Keratinocyte (primary cell): ENCODE measurements at regions not wholly inside any gene's neighbourhood (a gene's known extent, or its start where the extent isn't known, plus 50 kb on each side); places are given as distances from the start of the nearest gene placed in this dataset.

ENCODE experiments used
- DNase-seq: peaks from one replicate; pipeline ENCODE4 v3.0.0-alpha.2; 2011; ENCODE audit warnings: low read depth, missing footprints, low spot score
- FAIRE-seq: peaks from 2 replicates; lab custom pipeline; 2011; peaks lifted over from hg19 to GRCh38; lab: Jason Lieb, UNC
- H2AFZ ChIP-seq: 2 replicates; pipeline ENCODE4 v1.6.0; 2012; ENCODE audit warnings: low read length, control low read depth, inconsistent platforms; ENCODE audit not compliant: control insufficient read depth
- H3K27ac ChIP-seq: 2 replicates; pipeline ENCODE4 v1.5.1; 2011; ENCODE audit warnings: low read length; ENCODE audit not compliant: control insufficient read depth, insufficient read depth
- H3K27me3 ChIP-seq: 3 replicates; pipeline ENCODE4 v1.6.0; 2011; ENCODE audit warnings: low read length; ENCODE audit not compliant: control insufficient read depth, insufficient read depth; ENCODE audit errors: extremely low read depth
- H3K36me3 ChIP-seq, 2 experiments: 2 replicates in 1 of 2; 3 replicates in 1 of 2; pipeline ENCODE4 v1.5.1; 2011; ENCODE audit warnings: low read length in 2 of 2, mild to moderate bottlenecking in 1 of 2; ENCODE audit not compliant: control insufficient read depth in 2 of 2, insufficient read depth in 2 of 2; ENCODE audit errors: extremely low read depth in 1 of 2
- H3K4me1 ChIP-seq: 3 replicates; pipeline ENCODE4 v1.5.1; 2011; ENCODE audit warnings: low read length; ENCODE audit not compliant: control insufficient read depth, insufficient read depth; ENCODE audit errors: extremely low read depth
- H3K4me2 ChIP-seq: 3 replicates; pipeline ENCODE4 v1.6.0; 2011; ENCODE audit warnings: low read depth, low read length; ENCODE audit not compliant: control insufficient read depth, insufficient read depth; ENCODE audit errors: extremely low read depth
- H3K4me3 ChIP-seq, 3 experiments: fragments of 200-600 bp in 1 of 3; sonication (generic) in 1 of 3; 2 replicates in 2 of 3; 3 replicates in 1 of 3; pipeline ENCODE4 v1.5.1; 2011 to 2016; ENCODE audit warnings: low read length in 3 of 3, mild to moderate bottlenecking in 3 of 3, control low read depth in 2 of 3, inconsistent platforms in 1 of 3, low read depth in 1 of 3, mixed read lengths in 1 of 3, mixed run types in 1 of 3, moderate library complexity in 1 of 3; ENCODE audit not compliant: control insufficient read depth in 2 of 3, insufficient read depth in 2 of 3; ENCODE audit errors: extremely low read depth in 1 of 3
- H3K79me2 ChIP-seq: 2 replicates; pipeline ENCODE4 v1.6.0; 2012; ENCODE audit warnings: low read length; ENCODE audit not compliant: control insufficient read depth, insufficient read depth
- H3K9ac ChIP-seq: 3 replicates; pipeline ENCODE4 v1.6.0; 2011; ENCODE audit warnings: low read length; ENCODE audit not compliant: control insufficient read depth, insufficient read depth; ENCODE audit errors: extremely low read depth
- H3K9me1 ChIP-seq: 3 replicates; pipeline ENCODE4 v1.6.0; 2011; ENCODE audit warnings: low read length; ENCODE audit not compliant: control insufficient read depth, insufficient read depth; ENCODE audit errors: extremely low read depth
- H3K9me3 ChIP-seq: 2 replicates; pipeline ENCODE4 v1.5.1; 2012; ENCODE audit warnings: low read depth, low read length; ENCODE audit not compliant: control insufficient read depth
- H4K20me1 ChIP-seq: 3 replicates; pipeline ENCODE4 v1.6.0; 2011; ENCODE audit warnings: low read length; ENCODE audit not compliant: control insufficient read depth, insufficient read depth; ENCODE audit errors: extremely low read depth
- CTCF ChIP-seq, 3 experiments: IDR thresholded peaks in 1 of 3; conservative IDR thresholded peaks in 1 of 3; optimal IDR thresholded peaks in 1 of 3; 2 replicates in 2 of 3; 3 replicates in 1 of 3; pipeline versions ENCODE3 to v1.5.1; 2011; ENCODE audit warnings: low read length in 3 of 3, mild to moderate bottlenecking in 3 of 3, moderate library complexity in 2 of 3, control low read depth in 1 of 3, inconsistent platforms in 1 of 3; ENCODE audit not compliant: insufficient read depth in 2 of 3; ENCODE audit errors: extremely low read depth in 1 of 3
- EZH2 ChIP-seq: IDR thresholded peaks from one replicate; pipeline ENCODE4 v1.6.1; 2012; ENCODE audit warnings: inconsistent platforms, mild to moderate bottlenecking, low read length, moderate library complexity
- dilution Hi-C: fragments of 300-500 bp; cut with MboI; formaldehyde crosslinking; loops from one replicate; pipeline ENCODE4 v1.7.0; 2020; ENCODE audit warnings: low sequenced_read_pairs; ENCODE audit not compliant: extremely low pct_ligation_motif_present

GRCh38 chr5:126184474-126184873 lies 238.7 kb upstream of the GRAMD2B start:
- dilution Hi-C loops, result no loop called here

GRCh38 chr5:126186210-126186609 lies 237.0 kb upstream of the GRAMD2B start:
- no peaks in the 10 kb centered on the region for H4K20me1 ChIP-seq
- no peaks in the 10 kb centered on the region for H3K27me3 ChIP-seq
- no peaks in the 10 kb centered on the region for H3K36me3 ChIP-seq
- H3K9ac ChIP-seq, result no peak overlapping the region
- H3K4me3 ChIP-seq, result no peak overlapping the region
- no peaks in the 10 kb centered on the region for H3K9me1 ChIP-seq
- DNase-seq (no peak), FAIRE-seq (no peak)
- dilution Hi-C loops, result no loop called here
- H3K27ac ChIP-seq, result no peak overlapping the region
- H3K79me2 ChIP-seq, result no peaks in the 10 kb centered on the region
- H3K9me3 ChIP-seq, result no peaks in the 10 kb centered on the region
- H2AFZ ChIP-seq, result no peak overlapping the region
- TF ChIP-seq CTCF (optimal IDR thresholded peaks at IDR 0.05 in 1 of 3, IDR thresholded peaks at IDR 0.05 in 1 of 3, conservative IDR thresholded peaks at IDR 0.05 in 1 of 3; ENCODE audit: extremely low read depth in 1 of 3, insufficient read depth in 2 of 3, low read length in 3 of 3) (no peak), EZH2 (no peak)
- H3K4me1 ChIP-seq, result no peaks in the 10 kb centered on the region
- H3K4me2 ChIP-seq, result no peak overlapping the region

More at GRCh38 chr5:126184474-126184873, 238.7 kb upstream of the GRAMD2B start:
- H3K4me3 ChIP-seq, result no peak overlapping the region
- DNase-seq (no peak), FAIRE-seq (no peak)
- TF ChIP-seq CTCF (optimal IDR thresholded peaks at IDR 0.05 in 1 of 3, IDR thresholded peaks at IDR 0.05 in 1 of 3, conservative IDR thresholded peaks at IDR 0.05 in 1 of 3; ENCODE audit: extremely low read depth in 1 of 3, insufficient read depth in 2 of 3, low read length in 3 of 3) (no peak), EZH2 (no peak)
- H3K27ac ChIP-seq, result no peak overlapping the region
- H3K36me3 ChIP-seq, result no peaks in the 10 kb centered on the region
- H3K4me1 ChIP-seq, result no peaks in the 10 kb centered on the region
- no peaks in the 10 kb centered on the region for H4K20me1 ChIP-seq
- H3K9ac ChIP-seq, result no peak overlapping the region
- H3K79me2 ChIP-seq, result no peaks in the 10 kb centered on the region
- no peaks in the 10 kb centered on the region for H3K9me1 ChIP-seq
- H3K9me3 ChIP-seq, result no peaks in the 10 kb centered on the region
- no peaks in the 10 kb centered on the region for H3K27me3 ChIP-seq
- no peak overlapping the region for H3K4me2 ChIP-seq
- no peak overlapping the region for H2AFZ ChIP-seq
